ENCODE measurements at regions not wholly inside any gene's neighbourhood (a gene's known extent, or its start where the extent isn't known, plus 50 kb on each side); places are given as distances from the start of the nearest gene placed in this dataset.

GRCh38 chr5:107103522-107103921 is 567.2 kb downstream of the EFNA5 start:
- 94 to 97% (median 96%) methylated on average over 3 of the region's 3 CpGs for WGBS, 3 donors
- no peak overlapping the region for H3K4me3 ChIP-seq
- H3K27ac ChIP-seq = no peak overlapping the region
- no peaks in the 10 kb centered on the region for H3K9me3 ChIP-seq
- no peak for ATAC-seq
- intact Hi-C loops (cut with DNase I) = loop anchor here in 1 of 2 donors (2.0 kb wide), 1 partner anchor 145 kb away; no protein-coding TSS in a partner anchor
- no peak for DNase-seq
- no peaks in the 10 kb centered on the region for H3K4me1 ChIP-seq
- H3K27me3 ChIP-seq (ENCODE audit: insufficient read depth in 3 of 3, low read length in 2 of 3) = no peaks in the 10 kb centered on the region
- TF ChIP-seq CTCF (IDR thresholded peaks at IDR 0.05) = no peak
- H3K36me3 ChIP-seq (ENCODE audit: insufficient read depth in 1 of 2, low read depth in 1 of 2) = no peaks in the 10 kb centered on the region

- Histone ChIP-seq H3K4me3 (no peak overlapping the region), H3K4me1 (no peaks in the 10 kb centered on the region), H3K36me3 (ENCODE audit: insufficient read depth in 1 of 2, low read depth in 1 of 2) (no peaks in the 10 kb centered on the region), H3K9me3 (no peaks in the 10 kb centered on the region), H3K27me3 (ENCODE audit: insufficient read depth in 3 of 3, low read length in 2 of 3) (no peaks in the 10 kb centered on the region), H3K27ac (no peak overlapping the region)
- WGBS, 3 donors = 70 to 84% (median 73%) methylated on average over 3 of the region's 3 CpGs
- no peak for DNase-seq
- TF ChIP-seq CTCF (IDR thresholded peaks at IDR 0.05) = no peak
- no peak for ATAC-seq
- intact Hi-C loops (cut with DNase I) = no loop called here
Observed at GRCh38 chr5:107100121-107100520, 570.6 kb downstream of the EFNA5 start.

- DNase-seq = no peak
- Histone ChIP-seq H3K36me3 (ENCODE audit: insufficient read depth in 1 of 2, low read depth in 1 of 2) (no peaks in the 10 kb centered on the region), H3K27me3 (ENCODE audit: insufficient read depth in 3 of 3, low read length in 2 of 3) (no peaks in the 10 kb centered on the region), H3K27ac (no peak overlapping the region), H3K4me1 (no peaks in the 10 kb centered on the region), H3K9me3 (no peaks in the 10 kb centered on the region), H3K4me3 (no peak overlapping the region)
- WGBS, 3 donors = 69 to 73% (median 71%) methylated on average over 4 of the region's 4 CpGs
- intact Hi-C loops (cut with DNase I) = no loop called here
- no peak for TF ChIP-seq CTCF (IDR thresholded peaks at IDR 0.05)
- ATAC-seq = no peak
Observed at GRCh38 chr5:107099506-107099905, 571.2 kb downstream of the EFNA5 start.

GRCh38 chr5:107092695-107093094 is 578.0 kb downstream of the EFNA5 start:
- H3K9me3 ChIP-seq = peaks cover 7% of the 10 kb centered on the region
- DNase-seq (no peak), ATAC-seq (peak in 3 of 4 donors; percentile 44 to 68 (median 50))
- peaks cover 18% of the 10 kb centered on the region for H3K4me1 ChIP-seq
- H3K4me3 ChIP-seq = no peak overlapping the region
- TF ChIP-seq CTCF (IDR thresholded peaks at IDR 0.05) = no peak
- no peaks in the 10 kb centered on the region for H3K36me3 ChIP-seq (ENCODE audit: insufficient read depth in 1 of 2, low read depth in 1 of 2)
- intact Hi-C loops (cut with DNase I) = no loop called here
- no peaks in the 10 kb centered on the region for H3K27me3 ChIP-seq (ENCODE audit: insufficient read depth in 3 of 3, low read length in 2 of 3)
- no peak overlapping the region for H3K27ac ChIP-seq

GRCh38 chr5:107090506-107090905 is 580.2 kb downstream of the EFNA5 start:
- peaks cover 18% of the 10 kb centered on the region for H3K4me1 ChIP-seq
- H3K4me3 ChIP-seq = no peak overlapping the region
- no peaks in the 10 kb centered on the region for H3K27me3 ChIP-seq (ENCODE audit: insufficient read depth in 3 of 3, low read length in 2 of 3)
- intact Hi-C loops (cut with DNase I) = no loop called here
- H3K27ac ChIP-seq = no peak overlapping the region
- no peak for ATAC-seq
- no peaks in the 10 kb centered on the region for H3K36me3 ChIP-seq (ENCODE audit: insufficient read depth in 1 of 2, low read depth in 1 of 2)
- no peak for TF ChIP-seq CTCF (IDR thresholded peaks at IDR 0.05)
- peaks cover 7% of the 10 kb centered on the region for H3K9me3 ChIP-seq
- DNase-seq = no peak
